HG02981 (cell line): ENCODE measurements at regions not wholly inside any gene's neighbourhood (a gene's known extent, or its start where the extent isn't known, plus 50 kb on each side); places are given as distances from the start of the nearest gene placed in this dataset.
"Not testable (repeated sequence)": the region's sequence is repeated elsewhere in the genome, so short reads cannot be mapped to it uniquely, and the experiment has no call there.

ENCODE experiments used
- ATAC-seq: cut with Tn5 transposase; IDR thresholded peaks from one replicate; pipeline ENCODE4 v1.9.1; 2021; ENCODE audit warnings: mild to moderate bottlenecking, moderate library complexity; ENCODE audit not compliant: unreplicated experiment

DNA sequence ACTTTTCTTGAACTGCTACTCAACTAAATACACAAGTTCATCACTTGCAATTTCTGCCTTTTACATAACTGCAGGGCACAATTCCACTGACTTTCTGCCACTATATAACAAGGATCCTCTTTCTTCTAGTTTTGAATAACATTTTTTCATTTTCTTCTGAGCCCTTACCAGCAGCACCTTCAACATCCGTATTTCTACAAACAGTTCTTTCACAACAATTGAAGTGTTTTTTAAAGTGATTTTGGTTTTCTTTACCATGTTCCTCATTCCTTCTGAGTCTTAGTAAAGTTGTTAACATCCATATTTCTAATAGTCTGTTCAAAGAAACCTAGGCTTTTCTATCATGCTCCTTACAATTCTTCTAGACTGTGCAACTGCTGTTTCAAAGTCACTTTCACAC is 127.2 kb upstream of the PITX1 start:
- no peak for ATAC-seq

DNA sequence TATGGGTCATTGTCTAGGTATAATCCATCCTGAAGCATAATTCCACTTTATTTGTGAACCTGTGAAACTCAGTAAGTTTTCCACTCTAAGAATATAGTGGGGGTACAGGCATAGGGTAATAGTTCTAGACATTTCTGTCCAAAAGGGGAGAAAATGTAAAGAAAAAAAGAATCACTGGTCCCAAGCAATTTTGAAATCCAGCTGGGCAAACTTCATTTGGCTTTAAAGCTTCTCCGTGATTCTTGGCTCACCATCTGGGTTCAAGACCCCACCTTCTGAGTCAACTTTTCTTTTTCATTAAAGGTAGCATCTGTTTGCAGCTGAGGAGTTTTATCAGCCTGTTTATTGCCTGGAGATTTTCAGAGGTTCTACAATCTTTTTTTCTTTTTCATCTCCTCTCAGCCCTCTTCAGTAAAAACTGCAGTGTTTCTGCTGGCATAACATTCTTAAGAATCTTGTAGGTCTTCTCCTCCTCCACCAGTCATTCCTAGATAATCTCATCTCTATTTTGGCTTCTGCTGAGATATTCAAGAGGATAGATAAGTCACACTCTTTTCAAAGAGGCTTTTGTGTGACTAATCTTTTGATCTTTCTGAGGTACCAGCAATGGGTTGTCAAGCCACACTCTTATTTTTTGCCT is 126.1 kb upstream of the PITX1 start:
- no peak for ATAC-seq

DNA sequence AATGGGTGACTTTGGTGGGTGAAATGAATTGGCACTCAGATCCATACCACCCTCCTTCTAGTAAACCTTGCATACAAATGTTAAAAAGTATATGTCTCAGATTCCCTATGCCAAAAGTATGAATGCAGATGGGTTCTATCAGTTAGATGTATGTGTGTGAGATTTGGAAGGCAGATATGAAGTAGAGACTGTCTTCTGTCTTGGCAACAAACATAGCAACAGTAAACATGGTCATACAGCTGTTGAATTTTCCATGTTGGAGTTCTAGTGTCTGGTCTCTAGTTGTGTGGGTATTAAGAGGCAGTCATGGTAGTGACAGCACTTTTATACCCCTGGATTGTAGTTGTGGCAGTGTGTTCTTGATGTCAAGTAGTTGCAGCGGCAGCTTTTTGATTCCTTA is 125.6 kb upstream of the PITX1 start:
- no peak for ATAC-seq

DNA sequence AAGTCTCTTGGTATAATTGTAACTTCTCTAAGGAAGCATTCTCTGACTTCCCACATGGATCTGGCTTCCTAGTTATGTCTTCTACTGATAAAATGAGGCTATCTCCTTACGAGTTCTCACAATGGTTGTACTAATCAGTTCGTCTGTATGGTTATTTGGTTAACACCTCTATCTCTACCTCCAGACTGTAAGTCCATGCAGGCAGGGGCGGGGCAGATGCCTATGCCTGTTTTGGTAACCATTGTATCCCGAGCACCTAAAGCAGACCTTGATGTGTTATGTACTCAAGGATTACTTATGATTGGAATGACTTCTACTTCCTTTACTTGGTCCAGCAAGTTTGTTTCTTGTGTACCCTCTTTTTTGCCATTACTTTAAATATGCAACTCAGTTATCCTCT is 125.0 kb upstream of the PITX1 start:
- no peak for ATAC-seq

DNA sequence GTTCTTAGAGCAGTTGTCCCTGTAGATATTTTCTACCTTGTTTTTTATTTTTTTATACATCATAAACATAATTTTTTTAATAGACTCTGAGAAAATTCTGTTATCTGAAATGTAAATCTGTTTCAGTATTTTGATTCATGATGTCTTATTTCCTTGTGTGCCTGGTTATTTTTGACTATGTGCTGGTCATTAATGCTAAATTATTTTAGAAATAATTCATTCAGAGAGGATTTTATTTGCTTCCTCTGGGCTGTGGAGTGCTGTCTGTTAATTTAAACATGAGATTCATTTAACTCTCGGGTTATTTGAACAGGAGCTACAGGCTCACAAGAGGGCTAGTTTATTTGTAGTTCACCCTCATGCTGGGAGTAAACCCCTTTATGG is 124.3 kb upstream of the PITX1 start:
- ATAC-seq, result no peak

DNA sequence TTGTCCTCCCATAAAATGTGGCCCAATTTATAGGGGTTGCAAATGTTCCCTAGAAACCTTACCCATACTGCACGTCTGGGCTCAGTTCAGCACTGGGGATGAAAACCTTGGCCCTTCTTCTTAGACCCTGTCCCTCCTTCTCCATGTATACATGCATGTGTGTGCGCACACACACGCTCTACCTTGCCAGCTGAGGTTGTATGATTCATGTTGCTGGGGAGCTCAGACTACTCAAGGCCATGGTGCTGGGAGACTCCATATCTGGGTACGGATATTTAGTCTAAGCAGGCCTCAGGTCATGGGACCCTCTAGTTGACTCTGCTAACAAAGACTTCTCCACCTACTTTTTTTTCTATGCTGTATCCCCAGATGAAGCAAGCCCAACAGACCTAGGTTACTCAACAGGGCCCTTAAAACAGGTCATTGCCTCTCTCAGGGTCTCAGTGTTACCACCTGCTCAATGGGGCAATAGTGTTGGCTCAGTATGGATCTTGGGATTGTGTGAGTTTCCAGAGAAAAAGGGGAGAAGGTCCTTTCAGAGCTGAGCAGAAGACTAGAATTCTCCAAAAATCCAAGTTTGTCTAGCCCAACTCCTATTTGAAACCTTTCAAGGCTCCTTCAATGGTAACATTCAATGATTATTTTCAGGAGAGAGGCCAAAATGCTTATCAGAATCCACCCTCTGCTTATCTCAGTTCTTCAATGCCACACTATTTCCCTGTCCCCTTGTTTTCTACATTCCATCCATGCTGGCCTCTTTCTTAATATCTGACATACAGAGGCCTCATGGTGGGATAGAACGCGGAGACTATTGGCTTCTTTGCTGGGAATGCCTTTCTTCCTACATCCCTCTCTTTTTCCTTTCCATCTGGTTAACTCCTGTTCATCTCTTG is 123.6 kb upstream of the PITX1 start:
- ATAC-seq, result no peak

DNA sequence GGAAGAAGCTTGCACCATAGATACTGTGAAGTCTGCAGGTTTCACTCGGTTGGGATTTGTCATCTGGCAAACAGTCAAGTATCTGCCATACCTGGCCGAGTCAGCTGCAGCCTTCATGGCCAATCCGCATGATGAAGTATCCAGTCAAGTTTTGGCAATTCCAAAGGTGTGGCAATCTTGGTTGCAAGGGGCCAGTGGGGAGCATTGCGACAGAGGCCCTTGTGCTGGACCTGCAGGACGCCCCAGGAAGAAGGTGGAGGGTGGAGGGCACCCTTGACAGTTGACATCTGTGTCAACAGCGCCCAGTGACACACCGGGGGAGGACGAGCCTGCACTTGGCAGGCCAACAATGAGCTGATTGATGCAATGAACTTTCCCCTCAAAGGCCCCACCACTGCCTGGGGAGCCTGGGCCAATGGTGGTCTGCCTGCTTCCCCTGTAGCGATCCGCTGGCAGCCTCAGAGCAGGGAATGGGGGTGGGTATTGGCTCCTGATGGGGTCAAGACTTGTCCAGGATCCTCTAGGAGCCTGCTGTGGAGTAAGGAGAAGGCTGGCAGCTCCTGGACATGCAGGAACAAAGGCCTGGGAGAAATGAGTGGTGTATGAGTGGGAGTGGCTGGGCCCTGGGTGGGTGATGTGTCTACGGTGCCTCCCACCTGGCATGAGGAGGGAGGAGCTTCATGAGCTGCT is 122.8 kb upstream of the PITX1 start:
- no peak for ATAC-seq

DNA sequence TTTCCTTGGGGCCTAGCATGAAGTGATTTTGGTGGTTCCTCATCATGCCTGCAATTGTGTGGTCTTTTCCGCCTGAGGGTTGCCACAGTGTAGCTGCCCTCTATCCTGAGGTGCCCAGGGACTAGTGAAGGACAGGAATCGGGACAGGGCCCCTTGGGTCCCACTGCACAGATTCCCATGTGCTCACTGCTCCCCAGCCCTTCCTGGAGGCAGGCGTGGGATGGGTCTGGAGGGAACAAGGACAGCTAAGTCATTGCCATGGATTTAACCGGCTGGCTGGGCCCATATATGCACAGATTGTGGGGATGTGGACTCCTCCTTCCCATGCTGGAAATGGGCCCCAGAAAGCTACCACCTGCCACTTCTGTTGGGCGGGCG is 122.3 kb upstream of the PITX1 start:
- no peak for ATAC-seq

DNA sequence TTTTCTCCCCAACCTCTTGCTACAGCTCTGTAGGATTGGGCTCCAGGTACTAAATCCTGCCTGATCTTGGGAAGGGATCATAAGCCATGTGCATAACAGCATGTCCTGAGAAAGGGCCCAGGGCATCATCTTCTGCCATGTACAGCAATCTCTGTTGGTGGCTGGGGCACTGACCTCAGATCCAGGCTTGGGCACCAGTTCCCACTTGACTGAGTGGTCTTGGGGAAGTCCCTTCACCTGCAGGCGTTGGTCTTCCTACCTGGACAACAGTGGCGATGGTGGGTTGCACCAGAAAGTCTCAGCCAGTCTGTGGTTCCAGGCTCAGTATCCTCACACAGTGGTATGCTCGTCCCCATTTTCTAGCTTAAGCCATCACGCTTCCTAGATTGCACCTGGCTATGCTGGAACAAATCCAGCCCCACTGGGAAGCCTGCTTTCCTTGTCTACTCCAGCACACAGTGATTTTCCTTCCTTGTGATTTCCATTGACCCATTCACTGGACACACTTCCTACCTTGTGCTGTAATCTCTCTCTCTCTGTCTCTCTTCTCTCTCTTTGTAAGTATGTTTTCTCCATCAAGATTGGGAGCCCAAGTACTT is 121.7 kb upstream of the PITX1 start:
- no peak for ATAC-seq

DNA sequence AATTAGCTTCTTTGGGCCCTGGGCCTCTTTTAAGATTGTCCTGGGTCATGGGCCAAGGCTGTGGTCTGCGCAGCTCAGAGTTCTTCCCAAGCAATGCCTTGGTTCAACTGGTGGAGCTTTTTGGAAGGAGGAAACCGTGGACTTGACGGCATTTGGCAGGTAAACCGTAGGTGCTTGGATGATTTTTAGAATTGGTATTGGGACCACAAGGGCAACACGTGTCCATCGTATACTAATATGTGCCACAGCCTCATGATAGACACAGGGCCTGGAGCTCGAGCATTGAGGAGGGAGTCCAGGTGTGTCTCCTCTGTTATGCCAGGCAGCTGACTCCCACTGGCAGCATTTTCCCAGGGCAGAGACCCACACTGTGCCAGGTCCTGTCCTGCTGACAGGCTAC is 120.9 kb upstream of the PITX1 start:
- no peak for ATAC-seq

DNA sequence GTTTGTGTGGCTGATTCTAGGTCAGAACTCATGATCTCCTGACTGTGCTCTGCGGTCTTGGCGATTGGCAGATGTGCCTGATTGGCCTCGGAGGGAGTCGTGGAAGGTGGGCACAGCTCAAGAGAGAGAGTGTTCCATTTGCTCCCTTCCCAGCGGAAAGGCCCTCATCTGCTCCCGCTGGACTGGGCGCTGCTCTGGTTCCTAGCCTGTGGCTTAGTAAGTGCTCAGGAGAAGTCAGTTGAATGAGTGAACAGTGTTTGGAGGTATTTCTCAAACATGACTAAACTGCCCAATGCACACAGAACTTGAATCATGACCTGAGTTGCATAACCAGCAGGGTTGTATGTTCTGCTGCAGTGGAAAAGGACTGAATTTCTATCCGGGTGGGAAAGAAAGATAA is 120.2 kb upstream of the PITX1 start:
- ATAC-seq, result no peak

DNA sequence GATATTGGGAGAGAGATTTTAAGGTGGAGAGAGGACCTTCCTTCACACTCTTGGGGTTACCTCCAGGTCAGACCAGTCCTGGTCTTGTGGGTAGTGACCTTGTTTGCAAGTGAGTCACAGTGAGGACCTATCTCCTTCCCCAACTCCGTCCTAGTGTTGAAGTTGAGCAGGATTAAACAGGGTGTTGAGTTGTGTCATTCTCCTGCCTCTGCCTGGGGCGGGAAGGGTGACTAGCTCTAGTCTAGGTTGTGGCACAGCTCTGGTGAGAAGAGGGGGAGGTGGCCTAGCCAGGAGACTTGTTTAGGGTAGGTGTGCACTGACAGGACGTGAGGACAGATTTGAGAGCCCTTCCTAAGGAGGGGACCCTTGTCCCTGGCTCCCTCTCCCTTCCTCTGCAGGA is 119.6 kb upstream of the PITX1 start:
- no peak for ATAC-seq

DNA sequence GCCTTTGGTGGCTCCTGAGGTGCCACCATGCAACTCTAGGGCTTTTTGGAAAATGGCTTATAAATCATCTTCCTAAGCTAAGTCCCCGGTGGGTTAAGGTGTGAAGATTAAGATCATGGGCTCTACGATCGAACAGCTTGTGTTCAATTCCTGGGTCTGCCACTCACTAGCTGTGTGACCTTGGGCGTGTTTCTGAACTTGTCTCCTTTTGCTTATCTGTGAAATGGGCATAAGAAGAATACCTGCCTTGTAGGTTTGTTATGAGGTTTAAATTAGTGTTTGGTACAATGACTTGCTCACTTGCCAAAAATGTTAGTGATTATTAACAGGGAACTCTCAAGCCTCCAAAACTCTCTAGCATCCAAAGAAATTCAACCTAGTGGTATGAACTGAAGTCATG is 119.2 kb upstream of the PITX1 start:
- no peak for ATAC-seq

DNA sequence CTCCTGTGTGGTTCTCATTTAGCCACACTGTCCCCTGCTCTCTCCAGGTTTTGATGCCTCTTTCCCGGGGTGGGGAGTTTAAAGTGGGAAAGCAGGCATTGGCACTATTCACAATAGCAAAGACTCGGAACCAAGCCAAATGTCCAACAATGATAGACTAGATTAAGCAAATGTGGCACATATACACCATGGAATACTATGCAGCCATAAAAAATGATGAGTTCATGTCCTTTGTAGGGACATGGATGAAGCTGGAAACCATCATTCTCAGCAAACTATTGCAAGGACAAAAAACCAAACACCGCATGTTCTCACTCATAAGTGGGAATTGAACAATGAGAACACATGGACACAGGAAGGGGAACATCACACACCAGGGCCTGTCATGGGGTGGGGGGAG is 117.6 kb upstream of the PITX1 start:
- not testable (repeated sequence) for ATAC-seq

DNA sequence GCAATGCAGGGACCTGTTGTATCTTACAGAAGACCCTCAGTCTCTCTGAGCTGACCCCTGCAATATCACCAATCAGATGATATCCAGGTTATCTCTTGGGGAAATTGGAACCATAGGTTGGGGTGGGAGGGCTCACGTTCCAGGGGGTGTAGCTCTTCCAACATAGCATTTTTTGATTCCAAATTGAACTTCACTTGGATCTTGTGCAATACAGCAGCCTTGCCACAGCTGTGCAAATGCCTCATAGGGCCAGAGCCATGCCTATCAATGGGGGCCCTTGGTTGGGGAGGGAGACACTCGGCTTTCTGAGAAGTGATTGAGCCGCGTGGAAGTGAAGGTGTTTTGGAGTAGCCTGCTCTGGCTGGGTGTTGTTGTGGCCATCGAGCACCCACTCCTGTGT is 117.2 kb upstream of the PITX1 start:
- ATAC-seq, result no peak

DNA sequence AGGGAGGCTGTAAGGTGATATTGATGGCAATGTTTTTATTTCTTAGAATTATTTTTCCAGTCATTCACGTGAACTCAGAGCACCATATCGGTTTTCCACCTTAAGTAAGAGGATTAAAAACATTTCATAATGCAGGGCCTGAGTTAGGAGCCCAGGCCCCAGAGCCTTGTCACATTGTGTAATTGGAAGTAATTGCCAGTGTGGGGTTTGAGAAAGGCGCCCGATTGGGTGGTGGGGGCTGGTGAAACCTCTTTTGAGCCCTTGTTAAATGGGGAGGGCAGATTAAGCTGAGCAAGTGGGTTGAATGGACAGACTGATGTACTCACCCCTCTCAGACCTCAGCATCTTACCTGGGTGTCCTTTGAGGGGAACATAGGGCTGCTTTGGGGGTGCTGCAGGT is 116.7 kb upstream of the PITX1 start:
- no peak for ATAC-seq

DNA sequence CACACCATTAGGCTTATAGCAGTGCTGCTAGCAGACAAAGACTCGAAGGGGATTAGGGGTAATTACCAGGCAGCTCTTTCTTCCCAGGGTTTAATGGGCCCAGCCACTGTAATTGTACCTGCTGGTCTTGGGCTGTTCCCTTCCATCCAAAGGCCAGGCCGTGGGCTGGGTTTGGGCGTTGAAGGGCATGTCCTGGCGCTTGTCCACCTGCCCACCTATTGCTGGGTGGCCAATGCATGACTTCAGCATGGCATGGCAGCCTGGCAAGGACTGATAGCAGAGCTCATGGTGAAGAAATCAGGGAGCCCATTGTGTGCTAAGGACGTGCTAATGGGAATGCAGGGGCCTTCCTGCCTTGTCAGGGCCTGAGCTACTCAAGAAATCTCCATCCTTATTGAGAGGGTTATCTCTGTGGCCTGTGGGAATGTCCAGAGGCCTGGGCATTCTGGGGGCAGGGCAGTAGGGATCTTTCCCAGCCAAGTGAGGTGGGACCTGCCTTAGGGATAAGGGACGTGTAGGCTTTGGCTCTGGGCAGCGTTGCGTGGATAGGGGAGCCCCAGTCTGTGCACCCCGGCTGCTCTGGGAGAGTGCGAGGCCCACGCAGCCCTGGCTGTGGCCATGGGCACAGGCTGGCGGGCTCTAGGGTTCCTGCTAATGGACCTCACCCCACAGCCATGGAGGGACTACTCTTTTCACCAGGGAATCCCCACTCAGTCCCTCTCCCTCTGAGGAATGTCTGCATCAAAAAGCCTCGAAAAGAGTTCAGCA is 116.1 kb upstream of the PITX1 start:
- ATAC-seq, result no peak

DNA sequence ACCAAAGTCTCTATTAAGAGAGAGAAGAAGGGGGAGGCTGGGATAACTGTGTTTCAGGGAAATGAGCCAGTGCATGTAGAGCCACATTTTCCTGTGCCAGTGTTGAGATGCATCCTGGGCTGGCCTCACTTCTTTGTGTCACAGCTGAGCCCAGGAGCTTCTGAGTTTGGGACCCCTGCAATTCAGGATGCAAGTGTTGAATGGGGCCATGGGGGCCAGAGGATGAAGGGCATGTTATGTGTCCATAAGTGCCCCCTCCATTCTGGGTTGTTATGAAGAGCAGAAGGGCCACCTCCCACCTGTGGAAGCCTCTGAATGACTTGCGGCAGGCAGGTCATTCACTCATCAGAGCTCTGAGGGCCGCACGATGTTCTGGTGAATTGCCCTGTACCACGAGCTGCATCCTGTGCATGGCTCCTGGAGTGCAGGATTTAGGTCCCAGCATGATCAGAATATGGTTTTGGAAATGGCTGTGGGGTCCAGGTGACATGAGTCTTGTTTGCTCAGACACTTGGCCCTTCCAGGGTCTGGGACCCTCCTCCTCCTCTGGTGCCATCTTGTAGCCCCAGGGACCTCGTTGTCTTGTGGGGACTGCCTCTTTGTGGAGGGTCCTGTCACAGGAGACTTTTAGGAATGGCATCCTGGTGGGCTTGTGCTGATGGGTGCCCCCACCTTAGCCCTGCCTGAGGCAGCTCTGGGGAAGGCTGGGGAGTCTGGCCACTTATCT is 115.4 kb upstream of the PITX1 start:
- ATAC-seq, result no peak

DNA sequence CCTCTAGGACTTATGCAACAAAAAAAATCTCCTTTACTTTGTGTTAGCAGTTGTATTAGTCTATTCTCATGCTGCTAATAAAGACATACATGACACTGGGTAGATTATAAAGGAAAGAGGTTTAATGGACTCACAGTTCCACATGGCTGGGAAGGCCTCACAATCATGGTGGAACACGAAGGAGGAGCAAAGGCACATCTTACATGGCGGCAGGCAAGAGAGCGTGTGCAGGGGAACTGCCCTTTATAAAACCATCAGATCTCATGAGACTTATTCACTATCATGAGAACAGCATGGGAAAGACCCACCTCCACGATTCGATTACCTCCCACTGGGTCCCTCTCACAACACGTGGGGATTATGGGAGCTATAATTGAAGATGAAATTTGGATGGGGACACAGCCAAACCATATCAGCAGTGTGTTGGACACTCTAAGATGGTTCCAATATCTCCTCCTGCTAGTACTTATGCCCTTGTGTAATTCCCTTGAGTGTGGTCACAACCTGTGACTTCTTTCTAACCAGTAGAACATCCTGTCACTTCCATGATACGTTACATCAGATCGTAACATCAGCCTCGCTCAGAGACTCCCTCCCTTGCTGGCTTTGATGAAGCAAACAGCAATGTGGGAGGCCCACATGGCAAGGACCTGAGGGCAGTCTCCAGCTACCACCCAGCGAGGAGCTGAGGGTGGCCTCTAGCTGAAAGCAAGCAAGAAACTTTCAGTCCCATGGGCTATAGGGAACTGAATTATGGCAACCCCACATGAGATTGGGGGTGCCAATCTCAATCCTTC is 113.5 kb upstream of the PITX1 start:
- ATAC-seq, result no peak
